HG02852 (cell line): ENCODE measurements at regions not wholly inside any gene's neighbourhood (a gene's known extent, or its start where the extent isn't known, plus 50 kb on each side); places are given as distances from the start of the nearest gene placed in this dataset.

Experiments used
- ATAC-seq: cut with Tn5 transposase; IDR thresholded peaks from one replicate; pipeline ENCODE4 v1.9.1; 2021; ENCODE audit warnings: mild to moderate bottlenecking, moderate library complexity; ENCODE audit not compliant: unreplicated experiment

- no peak for ATAC-seq
Observed at GRCh38 chr2:16323126-16323520, 342.5 kb downstream of the CYRIA start.

GRCh38 chr2:16322308-16323125, 343.1 kb downstream of the CYRIA start:
- no peak for ATAC-seq

- ATAC-seq = no peak
Observed at GRCh38 chr2:16321872-16322271, 343.8 kb downstream of the CYRIA start.

- no peak for ATAC-seq
Observed at GRCh38 chr2:16321256-16321655, 344.4 kb downstream of the CYRIA start.

- no peak for ATAC-seq
Observed at GRCh38 chr2:16320716-16321115, 344.9 kb downstream of the CYRIA start.

GRCh38 chr2:16319551-16320121, 346.0 kb downstream of the CYRIA start:
- no peak for ATAC-seq

- ATAC-seq = no peak
Observed at GRCh38 chr2:16318474-16319195, 347.0 kb downstream of the CYRIA start.

GRCh38 chr2:16318051-16318450, 347.6 kb downstream of the CYRIA start:
- ATAC-seq = no peak

- no peak for ATAC-seq
Observed at GRCh38 chr2:16317211-16317830, 348.3 kb downstream of the CYRIA start.

- ATAC-seq = no peak
Observed at GRCh38 chr2:16316456-16317210, 349.0 kb downstream of the CYRIA start.

- no peak for ATAC-seq
Observed at GRCh38 chr2:16315908-16316307, 349.7 kb downstream of the CYRIA start.

GRCh38 chr2:16315458-16315835, 350.2 kb downstream of the CYRIA start:
- ATAC-seq = no peak

GRCh38 chr2:16314691-16315457, 350.8 kb downstream of the CYRIA start:
- no peak for ATAC-seq

- ATAC-seq = no peak
Observed at GRCh38 chr2:16314001-16314400, 351.6 kb downstream of the CYRIA start.

GRCh38 chr2:16313235-16313975, 352.2 kb downstream of the CYRIA start:
- no peak for ATAC-seq

GRCh38 chr2:16312771-16313170, 352.9 kb downstream of the CYRIA start:
- ATAC-seq = no peak

GRCh38 chr2:16311521-16312440, 353.9 kb downstream of the CYRIA start:
- no peak for ATAC-seq

- no peak for ATAC-seq
Observed at GRCh38 chr2:16308816-16309215, 356.8 kb downstream of the CYRIA start.
